Sigmoid colon (tissue), 4 donors: ENCODE measurements at regions not wholly inside any gene's neighbourhood (a gene's known extent, or its start where the extent isn't known, plus 50 kb on each side); places are given as distances from the start of the nearest gene placed in this dataset.

Source experiments
- CTCF ChIP-seq, 4 experiments: fragments of 450-650 bp in 3 of 4; fragments of 200-600 bp in 1 of 4; IDR thresholded peaks; one replicate each; pipeline ENCODE4 v1.5.1; 2016 to 2019; ENCODE audit warnings: antibody characterized with exemption in 4 of 4, mild to moderate bottlenecking in 3 of 4, moderate library complexity in 2 of 4
- POLR2A ChIP-seq, 2 donors: fragments of 450-650 bp; IDR thresholded peaks; one replicate each; pipeline ENCODE4 v1.6.1; 2016; ENCODE audit warnings: antibody characterized with exemption in 2 of 2, mild to moderate bottlenecking in 2 of 2, moderate library complexity in 2 of 2
- POLR2AphosphoS5 ChIP-seq, 4 donors: sonication (generic); formaldehyde crosslinking; IDR thresholded peaks; one replicate each; pipeline ENCODE4 v1.6.1; 2017; ENCODE audit warnings: antibody characterized with exemption in 4 of 4

DNA sequence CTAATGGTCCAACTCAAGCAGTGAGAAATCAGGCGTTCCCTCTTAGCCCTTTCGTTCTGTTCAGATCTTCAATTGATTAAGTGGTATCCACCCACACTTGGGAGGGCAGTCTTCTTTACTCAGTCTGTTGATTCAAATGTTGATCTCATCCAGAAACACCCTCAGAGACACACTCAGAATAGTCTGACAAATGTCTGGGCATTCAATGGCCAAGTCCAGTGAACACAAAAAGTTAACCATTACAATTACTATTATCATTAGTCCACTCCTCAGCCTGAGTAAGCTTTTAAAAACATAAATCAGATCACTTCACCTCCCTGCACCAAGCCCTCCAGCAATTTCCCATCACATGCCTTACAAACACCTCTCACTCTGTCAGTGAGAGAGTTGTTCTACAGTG lies 423.2 kb downstream of the RFPL4B start:
- TF ChIP-seq CTCF (IDR thresholded peaks at IDR 0.05) (no peak), POLR2A (IDR thresholded peaks at IDR 0.05) (no peak), POLR2AphosphoS5 (IDR thresholded peaks at IDR 0.05) (no peak)
